Parathyroid adenoma (tissue), 2 donors: ENCODE measurements at regions not wholly inside any gene's neighbourhood (a gene's known extent, or its start where the extent isn't known, plus 50 kb on each side); places are given as distances from the start of the nearest gene placed in this dataset.
"Not testable (repeated sequence)": the region's sequence is repeated elsewhere in the genome, so short reads cannot be mapped to it uniquely, and the experiment has no call there.

Experiments used
- H2AFZ ChIP-seq: fragments of 300-600 bp; sonication (generic); one replicate; pipeline ENCODE4 v1.7.0; 2017; ENCODE audit warnings: antibody characterized with exemption, mild to moderate bottlenecking
- H3K27ac ChIP-seq: fragments of 300-600 bp; sonication (generic); one replicate; pipeline ENCODE4 v1.7.0; 2017
- H3K27me3 ChIP-seq: fragments of 300-600 bp; sonication (generic); one replicate; pipeline ENCODE4 v1.7.0; 2017; ENCODE audit warnings: low read length; ENCODE audit not compliant: control insufficient read depth, insufficient read depth
- H3K36me3 ChIP-seq: fragments of 300-600 bp; sonication (generic); one replicate; pipeline ENCODE4 v1.7.0; 2017; ENCODE audit warnings: low read length; ENCODE audit not compliant: control insufficient read depth, insufficient read depth
- H3K4me1 ChIP-seq: fragments of 300-600 bp; sonication (generic); one replicate; pipeline ENCODE4 v1.7.0; 2017; ENCODE audit warnings: control low read depth
- H3K4me2 ChIP-seq: fragments of 300-600 bp; sonication (generic); one replicate; pipeline ENCODE4 v1.7.0; 2017; ENCODE audit warnings: low read length
- H3K4me3 ChIP-seq: fragments of 300-600 bp; sonication (generic); one replicate; pipeline ENCODE4 v1.7.0; 2017; ENCODE audit warnings: low read depth, low read length
- H3K79me2 ChIP-seq: fragments of 300-600 bp; sonication (generic); one replicate; pipeline ENCODE4 v1.7.0; 2017; ENCODE audit warnings: control low read depth
- H3K9ac ChIP-seq: fragments of 300-600 bp; sonication (generic); one replicate; pipeline ENCODE4 v1.7.0; 2017; ENCODE audit warnings: mild to moderate bottlenecking
- H3K9me3 ChIP-seq: fragments of 300-600 bp; sonication (generic); one replicate; pipeline ENCODE4 v1.7.0; 2017; ENCODE audit warnings: low read length; ENCODE audit not compliant: control insufficient read depth
- TF ChIP-seq, protein P1 (sequence below): fragments of 300-600 bp; sonication (generic); IDR thresholded peaks from one replicate; pipeline ENCODE4 v1.7.0; 2017; ENCODE audit warnings: antibody characterized with exemption, mild to moderate bottlenecking
- donor health status: primary hyperparathyroidism.

DNA sequence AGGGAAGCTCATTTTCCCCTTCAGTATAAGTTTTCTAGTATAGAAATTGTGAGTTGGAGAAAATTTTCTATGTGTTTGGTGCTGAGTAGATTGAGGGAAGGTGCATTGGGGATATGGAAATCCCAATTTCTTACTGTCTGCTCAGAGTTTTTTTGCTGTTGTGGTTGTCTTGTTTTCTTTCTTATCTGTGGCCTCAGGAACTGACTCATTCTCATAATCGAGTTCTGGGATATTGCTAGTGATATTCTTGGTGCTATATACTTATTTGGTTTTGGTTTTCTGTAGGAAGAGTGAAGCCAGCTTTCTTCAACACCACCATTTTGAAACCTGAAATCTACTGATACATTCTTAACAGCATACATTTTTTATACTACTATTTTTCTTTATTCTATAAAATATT, 869.2 kb downstream of the DIPK2A start:
- no peak overlapping the region for H2AFZ ChIP-seq
- no peaks in the 10 kb centered on the region for H3K27me3 ChIP-seq
- H3K27ac ChIP-seq = no peak overlapping the region
- H3K79me2 ChIP-seq = no peaks in the 10 kb centered on the region
- TF ChIP-seq, protein P1, sequence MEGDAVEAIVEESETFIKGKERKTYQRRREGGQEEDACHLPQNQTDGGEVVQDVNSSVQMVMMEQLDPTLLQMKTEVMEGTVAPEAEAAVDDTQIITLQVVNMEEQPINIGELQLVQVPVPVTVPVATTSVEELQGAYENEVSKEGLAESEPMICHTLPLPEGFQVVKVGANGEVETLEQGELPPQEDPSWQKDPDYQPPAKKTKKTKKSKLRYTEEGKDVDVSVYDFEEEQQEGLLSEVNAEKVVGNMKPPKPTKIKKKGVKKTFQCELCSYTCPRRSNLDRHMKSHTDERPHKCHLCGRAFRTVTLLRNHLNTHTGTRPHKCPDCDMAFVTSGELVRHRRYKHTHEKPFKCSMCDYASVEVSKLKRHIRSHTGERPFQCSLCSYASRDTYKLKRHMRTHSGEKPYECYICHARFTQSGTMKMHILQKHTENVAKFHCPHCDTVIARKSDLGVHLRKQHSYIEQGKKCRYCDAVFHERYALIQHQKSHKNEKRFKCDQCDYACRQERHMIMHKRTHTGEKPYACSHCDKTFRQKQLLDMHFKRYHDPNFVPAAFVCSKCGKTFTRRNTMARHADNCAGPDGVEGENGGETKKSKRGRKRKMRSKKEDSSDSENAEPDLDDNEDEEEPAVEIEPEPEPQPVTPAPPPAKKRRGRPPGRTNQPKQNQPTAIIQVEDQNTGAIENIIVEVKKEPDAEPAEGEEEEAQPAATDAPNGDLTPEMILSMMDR = no peak
- no peak overlapping the region for H3K4me2 ChIP-seq
- no peak overlapping the region for H3K9ac ChIP-seq
- H3K4me1 ChIP-seq = no peaks in the 10 kb centered on the region
- H3K9me3 ChIP-seq = no peaks in the 10 kb centered on the region
- no peak overlapping the region for H3K4me3 ChIP-seq
- no peaks in the 10 kb centered on the region for H3K36me3 ChIP-seq

DNA sequence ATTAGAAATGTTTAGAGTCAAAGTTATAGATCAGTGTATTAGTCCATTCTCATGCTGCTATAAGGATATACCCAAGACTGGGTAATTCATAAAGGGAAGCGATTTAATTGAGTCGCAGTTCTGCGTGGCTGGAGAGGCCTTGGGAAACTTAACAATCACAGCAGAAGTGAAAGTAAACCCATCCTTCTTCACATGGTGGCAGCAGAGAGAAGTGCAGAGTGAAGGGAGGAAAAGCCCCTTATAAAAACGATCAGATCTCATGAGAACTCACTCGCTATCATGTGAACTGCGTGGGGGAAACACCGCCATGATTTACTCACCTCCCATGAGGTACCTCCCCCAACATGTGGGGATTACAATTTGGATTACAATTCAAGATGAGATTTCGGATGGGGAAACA, 871.5 kb downstream of the DIPK2A start:
- Histone ChIP-seq H3K27me3 (no peaks in the 10 kb centered on the region), H3K27ac (no peak overlapping the region), H3K4me3 (no peak overlapping the region), H3K9ac (no peak overlapping the region), H3K36me3 (no peaks in the 10 kb centered on the region), H3K79me2 (no peaks in the 10 kb centered on the region), H3K9me3 (no peaks in the 10 kb centered on the region), H3K4me2 (no peak overlapping the region), H2AFZ (no peak overlapping the region), H3K4me1 (no peaks in the 10 kb centered on the region)
- TF ChIP-seq, protein P1 = no peak

GRCh38 chr3:144852999-144853398, 881.4 kb downstream of the DIPK2A start:
- TF ChIP-seq, protein P1 = no peak
- H3K9ac ChIP-seq = no peak overlapping the region
- H3K79me2 ChIP-seq = no peaks in the 10 kb centered on the region
- no peak overlapping the region for H3K4me2 ChIP-seq
- H3K4me1 ChIP-seq = no peaks in the 10 kb centered on the region
- H3K27ac ChIP-seq = no peak overlapping the region
- H3K4me3 ChIP-seq = no peak overlapping the region
- H3K36me3 ChIP-seq = no peaks in the 10 kb centered on the region
- no peaks in the 10 kb centered on the region for H3K27me3 ChIP-seq
- H3K9me3 ChIP-seq = no peaks in the 10 kb centered on the region
- no peak overlapping the region for H2AFZ ChIP-seq

DNA sequence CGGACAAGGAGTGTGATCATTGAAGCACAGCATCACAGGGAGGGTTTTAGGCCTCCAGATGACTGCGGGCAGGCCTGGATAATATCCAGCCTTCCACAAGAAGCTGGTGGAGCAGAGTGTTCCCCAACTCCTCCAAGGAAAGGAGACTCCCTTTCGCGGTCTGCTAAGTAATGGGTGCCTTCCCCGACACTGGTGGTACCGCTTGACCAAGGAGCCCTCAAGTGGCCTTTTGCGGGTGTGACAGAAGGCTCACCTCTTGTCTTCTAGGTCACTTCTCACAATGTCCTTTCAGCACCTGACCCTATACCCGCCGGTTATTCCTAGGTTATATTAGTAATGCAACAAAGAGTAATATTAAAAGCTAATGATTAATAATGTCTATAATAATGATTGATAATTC, 882.4 kb downstream of the DIPK2A start:
- not testable (repeated sequence) for H3K36me3 ChIP-seq

DNA sequence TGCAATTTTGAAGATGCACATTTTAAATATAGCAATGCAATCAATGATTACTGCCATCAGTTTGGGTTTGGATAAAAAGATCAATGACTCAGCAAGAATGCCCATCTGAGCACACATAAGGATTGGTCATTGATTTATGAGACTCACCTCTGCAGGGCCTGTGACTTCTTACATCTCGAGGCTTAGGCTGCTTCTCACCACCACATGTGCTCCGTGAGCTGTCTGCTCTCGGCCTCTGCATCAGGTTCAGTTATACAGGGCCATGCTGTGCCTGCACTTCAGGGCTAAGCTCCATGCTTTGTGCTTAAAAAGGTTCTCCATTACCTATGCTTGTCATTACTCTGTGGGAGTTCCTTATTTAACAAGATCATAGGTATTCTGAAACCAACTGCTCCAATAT, 887.5 kb downstream of the DIPK2A start:
- Histone ChIP-seq H3K36me3 (no peaks in the 10 kb centered on the region), H3K4me3 (no peak overlapping the region), H3K9me3 (no peaks in the 10 kb centered on the region), H2AFZ (no peak overlapping the region), H3K9ac (no peak overlapping the region), H3K4me1 (no peaks in the 10 kb centered on the region), H3K27ac (no peak overlapping the region), H3K79me2 (no peaks in the 10 kb centered on the region), H3K4me2 (no peak overlapping the region), H3K27me3 (no peaks in the 10 kb centered on the region)
- TF ChIP-seq, protein P1 = no peak

More for the DNA sequence above, 882.4 kb downstream of the DIPK2A start:
- not testable (repeated sequence) for H2AFZ ChIP-seq, H3K4me2 ChIP-seq, H3K79me2 ChIP-seq, H3K9ac ChIP-seq, H3K9me3 ChIP-seq, H3K4me1 ChIP-seq, H3K27ac ChIP-seq, H3K4me3 ChIP-seq, H3K27me3 ChIP-seq
